ENCODE measurements at regions not wholly inside any gene's neighbourhood (a gene's known extent, or its start where the extent isn't known, plus 50 kb on each side); places are given as distances from the start of the nearest gene placed in this dataset.

DNA sequence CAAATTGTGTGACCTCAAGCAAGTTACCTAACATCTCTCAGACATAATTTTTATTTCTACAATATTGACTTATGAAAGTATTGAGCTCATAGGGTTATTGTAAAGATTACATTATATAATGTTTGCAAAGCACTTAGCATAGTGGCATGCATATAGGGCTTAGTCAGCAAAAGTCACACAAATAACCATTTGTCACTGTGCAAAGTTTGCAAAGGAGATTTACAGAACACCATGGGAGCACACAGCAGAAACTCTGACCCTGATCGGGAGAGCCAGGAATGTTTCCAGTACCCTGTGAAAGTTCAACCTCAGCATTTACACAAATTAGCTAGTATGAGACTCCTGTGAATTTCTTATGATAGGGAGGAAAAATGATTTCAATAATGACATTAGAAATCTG, 804.6 kb upstream of the RAG2 start:
- intact Hi-C loops (cut with DNase I; ENCODE audit: low total_unique reads): no loop called here
- no peak overlapping the region for H3K4me3 ChIP-seq
- H3K27ac ChIP-seq: no peak overlapping the region
- no peaks in the 10 kb centered on the region for H3K4me1 ChIP-seq
- DNase-seq: no peak
- TF ChIP-seq POLR2AphosphoS5 (IDR thresholded peaks at IDR 0.05) (no peak), POLR2A (IDR thresholded peaks at IDR 0.05) (no peak), EP300 (IDR thresholded peaks at IDR 0.05) (no peak)
- TF ChIP-seq, protein P1, sequence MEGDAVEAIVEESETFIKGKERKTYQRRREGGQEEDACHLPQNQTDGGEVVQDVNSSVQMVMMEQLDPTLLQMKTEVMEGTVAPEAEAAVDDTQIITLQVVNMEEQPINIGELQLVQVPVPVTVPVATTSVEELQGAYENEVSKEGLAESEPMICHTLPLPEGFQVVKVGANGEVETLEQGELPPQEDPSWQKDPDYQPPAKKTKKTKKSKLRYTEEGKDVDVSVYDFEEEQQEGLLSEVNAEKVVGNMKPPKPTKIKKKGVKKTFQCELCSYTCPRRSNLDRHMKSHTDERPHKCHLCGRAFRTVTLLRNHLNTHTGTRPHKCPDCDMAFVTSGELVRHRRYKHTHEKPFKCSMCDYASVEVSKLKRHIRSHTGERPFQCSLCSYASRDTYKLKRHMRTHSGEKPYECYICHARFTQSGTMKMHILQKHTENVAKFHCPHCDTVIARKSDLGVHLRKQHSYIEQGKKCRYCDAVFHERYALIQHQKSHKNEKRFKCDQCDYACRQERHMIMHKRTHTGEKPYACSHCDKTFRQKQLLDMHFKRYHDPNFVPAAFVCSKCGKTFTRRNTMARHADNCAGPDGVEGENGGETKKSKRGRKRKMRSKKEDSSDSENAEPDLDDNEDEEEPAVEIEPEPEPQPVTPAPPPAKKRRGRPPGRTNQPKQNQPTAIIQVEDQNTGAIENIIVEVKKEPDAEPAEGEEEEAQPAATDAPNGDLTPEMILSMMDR (IDR thresholded peaks at IDR 0.05): no peak
- 23 to 50% (median 31%) methylated on average over 1 of the region's 1 CpG for whole genome bisulfite sequencing, 5 donors
- H3K36me3 ChIP-seq: no peaks in the 10 kb centered on the region
- no peaks in the 10 kb centered on the region for H3K27me3 ChIP-seq
- peaks cover 0 to 10% (median 3%) of the 10 kb centered on the region in 4 donors for H3K9me3 ChIP-seq

DNA sequence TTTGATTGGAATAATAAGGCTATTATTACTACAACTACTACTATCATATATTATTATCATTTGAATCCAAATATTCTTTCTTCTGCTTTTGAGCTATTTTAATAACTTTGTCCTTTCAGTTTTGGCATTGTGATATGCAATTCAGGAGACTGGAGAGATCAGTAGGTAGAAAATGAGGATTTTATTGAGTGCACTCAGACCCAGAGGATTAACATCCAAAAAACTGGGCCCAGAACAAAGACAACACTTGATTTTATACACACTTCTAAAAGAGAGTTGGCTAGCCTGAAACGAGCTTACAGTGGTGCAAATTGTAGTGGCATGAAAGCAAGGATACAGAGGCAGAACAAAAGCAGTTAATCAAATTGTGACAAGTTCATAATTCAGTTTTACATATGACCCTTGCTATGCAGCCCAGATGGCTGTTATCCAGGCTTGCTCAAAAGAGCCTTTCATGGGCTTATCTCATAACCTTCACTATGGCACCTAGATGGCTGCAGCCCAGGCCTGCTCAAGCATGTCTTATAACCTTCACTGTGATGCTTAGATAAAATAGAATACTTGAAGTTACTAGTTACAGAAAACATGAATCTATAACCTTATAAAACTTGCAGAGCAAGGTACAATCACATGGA, 796.3 kb upstream of the RAG2 start:
- Histone ChIP-seq H3K27ac (no peak overlapping the region), H3K36me3 (no peaks in the 10 kb centered on the region), H3K9me3 (peaks cover 0 to 44% (median 24%) of the 10 kb centered on the region in 4 donors), H3K4me1 (no peaks in the 10 kb centered on the region), H3K4me3 (no peak overlapping the region), H3K27me3 (no peaks in the 10 kb centered on the region)
- intact Hi-C loops (cut with DNase I; ENCODE audit: low total_unique reads): no loop called here
- whole genome bisulfite sequencing, 5 donors: 21 to 58% (median 41%) methylated on average over 1 of the region's 1 CpG
- TF ChIP-seq EP300 (IDR thresholded peaks at IDR 0.05) (no peak), POLR2AphosphoS5 (IDR thresholded peaks at IDR 0.05) (no peak), POLR2A (IDR thresholded peaks at IDR 0.05) (no peak)
- TF ChIP-seq, protein P1 (IDR thresholded peaks at IDR 0.05): no peak
- DNase-seq: no peak

DNA sequence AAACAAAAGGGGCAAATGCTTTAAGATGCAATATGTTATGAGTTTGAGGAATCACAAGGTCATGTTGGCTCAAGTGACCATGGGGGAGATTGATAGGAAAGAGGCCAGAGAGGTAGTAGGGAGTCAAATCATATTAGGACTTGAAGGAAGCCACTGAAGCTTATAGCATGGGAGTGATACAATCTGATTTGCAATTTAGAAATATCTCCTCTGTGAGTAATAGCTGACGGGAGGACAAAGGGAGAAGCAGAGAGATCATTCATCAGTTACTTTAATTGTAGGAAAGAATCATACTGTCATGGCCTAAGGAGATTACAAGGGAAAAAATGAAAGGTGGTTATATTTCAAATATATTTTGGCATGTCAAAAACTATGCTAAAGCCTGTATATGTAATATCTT, 793.6 kb upstream of the RAG2 start:
- intact Hi-C loops (cut with DNase I; ENCODE audit: low total_unique reads): no loop called here
- Histone ChIP-seq H3K9me3 (peaks cover 0 to 39% (median 19%) of the 10 kb centered on the region in 4 donors), H3K36me3 (no peaks in the 10 kb centered on the region), H3K4me1 (no peaks in the 10 kb centered on the region), H3K27me3 (no peaks in the 10 kb centered on the region), H3K27ac (no peak overlapping the region), H3K4me3 (no peak overlapping the region)
- WGBS, 5 donors: 75 to 94% (median 92%) methylated on average over 1 of the region's 1 CpG
- no peak for DNase-seq
- TF ChIP-seq, protein P1 (IDR thresholded peaks at IDR 0.05): no peak
- TF ChIP-seq POLR2AphosphoS5 (IDR thresholded peaks at IDR 0.05) (no peak), EP300 (IDR thresholded peaks at IDR 0.05) (no peak), POLR2A (IDR thresholded peaks at IDR 0.05) (no peak)

DNA sequence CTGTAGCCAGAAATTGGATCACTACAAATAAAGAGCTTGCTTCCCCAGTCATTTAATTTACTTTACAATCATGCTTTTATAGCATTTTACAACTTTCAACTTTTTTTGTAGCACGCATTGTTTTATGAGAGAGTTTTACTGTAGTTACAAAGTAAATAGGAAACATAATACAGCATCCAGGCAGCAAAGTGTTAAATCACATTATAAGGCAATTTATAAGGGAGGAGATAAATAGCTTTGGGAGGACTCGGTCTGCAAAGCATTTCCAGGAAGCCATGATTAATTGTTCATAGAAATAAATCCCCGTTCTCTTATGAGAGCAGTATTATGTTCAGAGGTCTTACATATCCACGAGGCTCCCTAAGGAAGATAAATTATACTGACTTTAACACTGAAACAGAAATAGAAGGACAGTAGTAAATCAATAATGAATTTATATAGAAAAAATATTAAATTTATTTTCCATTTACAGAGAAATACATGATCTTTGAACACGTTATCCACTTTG, 792.6 kb upstream of the RAG2 start:
- Histone ChIP-seq H3K9me3 (peaks cover 0 to 30% (median 15%) of the 10 kb centered on the region in 4 donors), H3K27me3 (no peaks in the 10 kb centered on the region), H3K36me3 (no peaks in the 10 kb centered on the region), H3K4me3 (no peak overlapping the region), H3K4me1 (no peaks in the 10 kb centered on the region), H3K27ac (no peak overlapping the region)
- no peak for DNase-seq
- 48 to 65% (median 57%) methylated on average over 5 of the region's 5 CpGs for WGBS, 5 donors
- no peak for TF ChIP-seq POLR2AphosphoS5 (IDR thresholded peaks at IDR 0.05)
- no peak for TF ChIP-seq EP300 (IDR thresholded peaks at IDR 0.05)
- TF ChIP-seq POLR2A (IDR thresholded peaks at IDR 0.05): no peak
- TF ChIP-seq, protein P1 (IDR thresholded peaks at IDR 0.05): no peak
- intact Hi-C loops (cut with DNase I; ENCODE audit: low total_unique reads): no loop called here

Measured in stomach (tissue), 8 donors.